Endothelial cell of umbilical vein (primary cell): ENCODE measurements at regions not wholly inside any gene's neighbourhood (a gene's known extent, or its start where the extent isn't known, plus 50 kb on each side); places are given as distances from the start of the nearest gene placed in this dataset.

Source experiments
- BruUV-seq: library from RNA; stranded (reverse); fragments of 400-500 nt; replicated peaks from 2 replicates; lab custom pipeline; 2021; lab: Mats Ljungman, UMichigan
- CTCF ChIA-PET: fragments of 300-600, 350-600 bp; sonication (Branson Sonifier 250); formaldehyde crosslinking; loops from one replicate; lab custom pipeline; 2021; ENCODE audit warnings: antibody characterized with exemption, inconsistent platforms; lab: Charles Lee
- POLR2A ChIA-PET: fragments of 300-600, 350-600 bp; sonication (Branson Sonifier 250); formaldehyde crosslinking; loops from one replicate; lab custom pipeline; 2021; ENCODE audit warnings: antibody characterized with exemption, inconsistent platforms; lab: Charles Lee
- DNase-seq: peaks from one replicate; pipeline ENCODE4 v3.0.0-alpha.2; 2011; ENCODE audit warnings: low read depth, low spot score
- FAIRE-seq: peaks from 2 replicates; lab custom pipeline; 2011; peaks lifted over from hg19 to GRCh38; lab: Jason Lieb, UNC
- H2AFZ ChIP-seq: 2 replicates; pipeline ENCODE4 v1.6.0; 2012; ENCODE audit warnings: low read depth, low read length, control low read depth, inconsistent platforms
- H3K27ac ChIP-seq: 2 replicates; pipeline ENCODE4 v1.5.1; 2011; ENCODE audit warnings: low read depth, mild to moderate bottlenecking, control low read depth, low read length, moderate library complexity; ENCODE audit not compliant: insufficient read depth
- H3K27me3 ChIP-seq, 2 experiments: 2 replicates each; pipeline versions ENCODE4 v1.6.0 to v1.6.1; 2011; ENCODE audit warnings: low read length in 2 of 2, mixed read lengths in 1 of 2; ENCODE audit not compliant: control insufficient read depth in 2 of 2, insufficient read depth in 2 of 2
- H3K36me3 ChIP-seq, 2 experiments: 2 replicates in 1 of 2; 3 replicates in 1 of 2; pipeline ENCODE4 v1.5.1; 2011; ENCODE audit warnings: low read length in 2 of 2, mild to moderate bottlenecking in 1 of 2, moderate library complexity in 1 of 2; ENCODE audit not compliant: control insufficient read depth in 2 of 2, insufficient read depth in 2 of 2; ENCODE audit errors: extremely low read depth in 1 of 2
- H3K4me1 ChIP-seq: 3 replicates; pipeline ENCODE4 v1.5.1; 2011; ENCODE audit warnings: mild to moderate bottlenecking, low read length; ENCODE audit not compliant: control insufficient read depth, insufficient read depth; ENCODE audit errors: extremely low read depth
- H3K4me2 ChIP-seq: 2 replicates; pipeline ENCODE4 v1.6.1; 2011; ENCODE audit warnings: low read length, control low read depth, mixed read lengths; ENCODE audit not compliant: insufficient read depth
- H3K4me3 ChIP-seq, 3 experiments: fragments of 200-600 bp in 1 of 3; sonication (generic), shearing (Covaris generic) in 1 of 3; replicated peaks in 1 of 3; 2 replicates each; pipeline ENCODE4 v1.5.1; 2011 to 2016; ENCODE audit warnings: control low read depth in 3 of 3, low read length in 3 of 3, mild to moderate bottlenecking in 2 of 3, inconsistent platforms in 1 of 3, low read depth in 1 of 3, moderate library complexity in 1 of 3; ENCODE audit not compliant: insufficient read depth in 1 of 3
- H3K79me2 ChIP-seq: 2 replicates; pipeline ENCODE4 v1.6.0; 2012; ENCODE audit warnings: low read length, inconsistent platforms; ENCODE audit not compliant: control insufficient read depth, insufficient read depth
- H3K9ac ChIP-seq: replicated peaks from 2 replicates; pipeline ENCODE3; 2011; ENCODE audit warnings: low read length, control low read depth; ENCODE audit not compliant: insufficient read depth; ENCODE audit errors: extremely low read depth
- H3K9me1 ChIP-seq: replicated peaks from 3 replicates; pipeline ENCODE4 v1.6.0; 2011; ENCODE audit warnings: mild to moderate bottlenecking, low read length; ENCODE audit not compliant: control insufficient read depth, insufficient read depth; ENCODE audit errors: extremely low read depth
- H3K9me3 ChIP-seq: replicated peaks from 2 replicates; pipeline ENCODE4 v1.5.1; 2012; ENCODE audit warnings: low read length, inconsistent platforms; ENCODE audit not compliant: control insufficient read depth, insufficient read depth
- H4K20me1 ChIP-seq: replicated peaks from 2 replicates; pipeline ENCODE3; 2011; ENCODE audit warnings: mild to moderate bottlenecking, low read length; ENCODE audit not compliant: control insufficient read depth, insufficient read depth; ENCODE audit errors: extremely low read depth
- CTCF ChIP-seq, 2 donors: IDR thresholded peaks; 1 replicate in 1 of 2; 2 replicates in 1 of 2; pipeline ENCODE4 v1.5.1; 2011; ENCODE audit warnings: low read length in 2 of 2, mild to moderate bottlenecking in 2 of 2, moderate library complexity in 2 of 2, control low read depth in 1 of 2, inconsistent platforms in 1 of 2, low read depth in 1 of 2; ENCODE audit not compliant: insufficient read depth in 1 of 2; ENCODE audit errors: extremely low read depth in 1 of 2
- EZH2 ChIP-seq: IDR thresholded peaks from 2 replicates; pipeline ENCODE4 v1.6.1; 2012; ENCODE audit warnings: borderline replicate concordance, low read depth, mild to moderate bottlenecking, moderate library complexity, low read length, inconsistent platforms; ENCODE audit not compliant: severe bottlenecking
- FOS ChIP-seq: IDR thresholded peaks from 2 replicates; pipeline ENCODE4 v1.6.1; 2011; ENCODE audit warnings: mild to moderate bottlenecking, low read length, moderate library complexity, borderline replicate concordance; ENCODE audit not compliant: insufficient read depth
- GATA2 ChIP-seq: IDR thresholded peaks from 2 replicates; pipeline ENCODE4 v1.7.0; 2011; ENCODE audit warnings: low read depth, mild to moderate bottlenecking, moderate library complexity, mixed read lengths, low read length; ENCODE audit not compliant: insufficient read length, insufficient read depth
- JUN ChIP-seq: IDR thresholded peaks from 2 replicates; pipeline ENCODE4 v1.6.1; 2011; ENCODE audit warnings: borderline replicate concordance, low read depth; ENCODE audit not compliant: insufficient read length, insufficient read depth
- MAX ChIP-seq: IDR thresholded peaks from 2 replicates; pipeline ENCODE4 v1.6.1; 2011; ENCODE audit not compliant: insufficient read depth, insufficient read length
- MYC ChIP-seq: IDR thresholded peaks from one replicate; pipeline ENCODE4 v1.6.1; 2011; ENCODE audit warnings: mild to moderate bottlenecking, low read depth, low read length
- POLR2A ChIP-seq: IDR thresholded peaks from 2 replicates; pipeline ENCODE4 v1.6.1; 2012; ENCODE audit warnings: low read depth, mild to moderate bottlenecking, control low read depth, low read length
- POLR2AphosphoS5 ChIP-seq: IDR thresholded peaks from 2 replicates; pipeline ENCODE4 v1.6.1; 2012; ENCODE audit warnings: low read depth, mild to moderate bottlenecking, control low read depth, low read length, moderate library complexity; ENCODE audit not compliant: insufficient read depth
- dilution Hi-C: fragments of 300-500 bp; cut with MboI; formaldehyde crosslinking; loops from one replicate; pipeline ENCODE4 v1.15.0; 2019; ENCODE audit warnings: low sequenced_read_pairs; ENCODE audit not compliant: extremely low pct_ligation_motif_present
- intact Hi-C: fragments of 100-400 bp; cut with micrococcal nuclease; formaldehyde crosslinking; loops from one replicate; pipeline ENCODE4 v1.10.0; 2022

DNA sequence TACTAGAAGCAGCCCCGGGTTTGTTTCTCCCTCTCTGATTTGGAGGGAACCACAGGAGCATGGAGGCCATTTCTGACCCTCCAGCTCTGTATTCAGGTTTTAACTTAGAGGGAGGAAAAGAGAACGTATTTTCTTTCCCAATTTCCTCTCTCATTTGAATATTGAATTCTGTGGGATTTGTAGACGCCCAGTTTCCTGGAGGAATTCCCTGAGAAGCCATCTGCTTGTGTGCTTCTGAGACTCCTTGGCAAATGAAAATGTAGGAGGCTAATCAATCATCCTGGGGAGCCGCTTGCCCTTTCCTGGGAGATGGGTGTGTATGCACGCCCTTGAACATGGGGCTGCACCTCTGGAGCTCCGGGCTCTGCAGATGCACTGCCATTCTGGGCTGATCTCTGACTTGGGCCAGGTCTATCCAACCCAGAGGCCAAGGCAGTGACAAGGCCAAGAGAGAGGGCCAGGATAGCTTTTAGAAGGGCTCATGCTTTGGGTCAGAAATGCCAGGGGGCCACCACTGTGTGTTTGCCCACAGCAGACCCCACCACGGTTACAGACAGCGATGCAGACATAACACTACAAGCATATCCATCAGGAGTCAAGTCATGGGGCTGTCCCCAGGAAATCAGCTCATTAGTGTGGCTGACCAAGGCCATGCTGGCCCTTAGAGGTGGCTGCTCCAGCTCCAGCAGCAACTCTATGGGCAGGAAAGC lies 174.5 kb downstream of the C5orf15 start:
- Histone ChIP-seq H3K4me2 (no peak overlapping the region), H3K27me3 (peaks cover 0 to 2% of the 10 kb centered on the region in 2 experiments), H2AFZ (no peak overlapping the region), H3K79me2 (no peaks in the 10 kb centered on the region), H3K4me1 (no peaks in the 10 kb centered on the region), H3K9me3 (no peaks in the 10 kb centered on the region), H3K9ac (no peak overlapping the region), H4K20me1 (no peaks in the 10 kb centered on the region), H3K36me3 (no peaks in the 10 kb centered on the region), H3K27ac (no peak overlapping the region), H3K4me3 (no peak overlapping the region), H3K9me1 (no peaks in the 10 kb centered on the region)
- FAIRE-seq = no peak
- dilution Hi-C loops (no loop called here), intact Hi-C loops (no loop called here)
- ChIA-PET CTCF (no interaction called here), POLR2A (no interaction called here)
- TF ChIP-seq POLR2A (no peak), MYC (no peak)
- DNase-seq = no peak
- BruUV-seq = no TSS peak

GRCh38 chr5:133792655-133793054 lies 175.8 kb downstream of the C5orf15 start:
- no peak for FAIRE-seq
- no peak overlapping the region for H3K9ac ChIP-seq
- H3K4me2 ChIP-seq = no peak overlapping the region
- H4K20me1 ChIP-seq = no peaks in the 10 kb centered on the region
- no peak overlapping the region for H2AFZ ChIP-seq
- no peak overlapping the region for H3K27ac ChIP-seq
- H3K9me3 ChIP-seq = no peaks in the 10 kb centered on the region
- no peaks in the 10 kb centered on the region for H3K36me3 ChIP-seq
- no peaks in the 10 kb centered on the region for H3K9me1 ChIP-seq
- no peaks in the 10 kb centered on the region for H3K79me2 ChIP-seq
- TF ChIP-seq JUN (no peak), EZH2 (no peak), CTCF (IDR thresholded peaks at IDR 0.05; ENCODE audit: extremely low read depth in 1 of 2, insufficient read depth in 1 of 2, low read depth in 1 of 2, low read length in 2 of 2) (no peak), GATA2 (no peak), MYC (no peak), MAX (no peak), FOS (no peak), POLR2AphosphoS5 (no peak), POLR2A (no peak)
- CTCF ChIA-PET = no interaction called here
- H3K4me3 ChIP-seq = no peak overlapping the region
- POLR2A ChIA-PET = no interaction called here
- intact Hi-C loops = no loop called here
- peaks cover 0 to 2% of the 10 kb centered on the region in 2 experiments for H3K27me3 ChIP-seq
- DNase-seq = no peak
- no peaks in the 10 kb centered on the region for H3K4me1 ChIP-seq
- no TSS peak for BruUV-seq
- dilution Hi-C loops = no loop called here
